D341Med (cell line): ENCODE measurements at regions not wholly inside any gene's neighbourhood (a gene's known extent, or its start where the extent isn't known, plus 50 kb on each side); places are given as distances from the start of the nearest gene placed in this dataset.
"Not testable (repeated sequence)": the region's sequence is repeated elsewhere in the genome, so short reads cannot be mapped to it uniquely, and the experiment has no call there.

ENCODE experiments used
- DNase-seq: peaks from one replicate; pipeline ENCODE4 v3.0.0; 2012; ENCODE audit warnings: low spot score

DNA sequence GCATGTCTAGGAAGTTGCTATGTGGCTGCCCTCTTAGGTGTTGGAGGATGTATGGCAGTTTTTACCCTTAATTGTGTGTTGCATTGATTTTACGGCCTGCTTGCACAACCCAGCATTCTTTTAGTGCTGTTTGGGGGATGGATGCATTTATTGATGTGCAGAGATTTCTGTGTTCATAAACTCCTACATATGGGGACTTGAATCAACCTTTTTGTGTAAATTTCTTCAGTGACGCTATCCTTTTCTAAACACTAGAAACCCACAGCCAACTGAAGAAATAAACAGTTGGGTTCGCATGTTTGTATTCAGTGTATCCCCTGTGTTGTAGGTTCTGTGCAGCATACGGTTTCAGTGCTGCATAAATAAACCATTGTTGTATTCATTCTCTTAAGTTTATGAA lies 263.7 kb downstream of the RASEF start:
- no peak for DNase-seq

DNA sequence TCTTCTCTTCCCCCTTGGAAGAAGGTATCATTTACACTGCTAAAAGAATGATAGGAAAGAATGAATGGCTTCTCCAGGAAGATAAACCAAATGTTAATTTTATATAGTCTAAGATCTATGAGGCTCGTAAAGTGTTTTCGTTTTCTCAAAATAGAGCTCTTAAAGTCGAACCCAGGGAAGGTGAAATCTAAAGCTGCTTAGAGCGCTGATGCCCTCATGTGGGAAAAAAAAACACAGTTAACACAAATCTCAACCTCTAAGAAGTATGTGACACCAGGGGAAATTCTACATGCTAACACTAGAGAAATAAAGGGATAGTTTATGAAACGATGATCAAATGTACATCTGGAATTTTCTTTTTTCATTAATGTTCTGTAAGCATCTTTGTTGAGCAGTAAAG lies 257.9 kb downstream of the RASEF start:
- no peak for DNase-seq

DNA sequence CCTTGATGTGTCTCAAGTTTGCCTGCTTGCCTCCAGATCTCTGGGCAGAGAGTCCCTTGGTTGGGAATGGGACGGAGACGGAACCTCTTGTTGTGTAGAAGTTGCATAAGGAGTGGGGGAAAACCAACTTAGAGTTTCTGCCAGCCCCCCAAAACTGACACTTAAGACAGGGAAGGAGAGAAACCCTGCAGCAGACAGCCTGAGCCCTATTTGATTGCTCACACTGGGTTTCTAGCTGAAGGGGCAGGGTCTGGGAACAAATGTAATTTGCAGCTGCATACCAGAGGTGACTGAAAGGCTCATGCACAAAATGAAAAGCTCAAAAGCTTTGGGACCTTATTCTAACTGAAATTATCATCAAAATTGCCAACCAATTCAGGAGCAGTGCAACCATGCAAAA lies 254.5 kb downstream of the RASEF start:
- no peak for DNase-seq

DNA sequence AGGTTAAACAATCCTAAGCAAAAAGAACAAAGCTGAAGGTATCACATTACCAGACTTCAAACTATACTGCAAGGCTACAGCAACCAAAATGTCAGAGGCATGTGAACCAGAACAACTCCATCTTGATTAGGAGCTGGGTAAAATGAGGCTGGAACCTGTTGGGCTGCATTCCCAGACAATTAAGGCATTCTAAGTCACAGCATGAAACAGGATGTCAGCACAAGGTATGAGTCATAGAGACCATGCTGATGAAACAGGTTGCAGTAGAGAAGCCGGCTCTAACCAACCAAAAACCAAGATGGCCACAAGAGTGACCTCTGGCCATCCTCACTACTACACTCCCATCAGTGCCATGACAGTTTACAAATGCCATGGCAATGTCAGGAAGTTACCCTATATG lies 252.0 kb downstream of the RASEF start:
- no peak for DNase-seq

DNA sequence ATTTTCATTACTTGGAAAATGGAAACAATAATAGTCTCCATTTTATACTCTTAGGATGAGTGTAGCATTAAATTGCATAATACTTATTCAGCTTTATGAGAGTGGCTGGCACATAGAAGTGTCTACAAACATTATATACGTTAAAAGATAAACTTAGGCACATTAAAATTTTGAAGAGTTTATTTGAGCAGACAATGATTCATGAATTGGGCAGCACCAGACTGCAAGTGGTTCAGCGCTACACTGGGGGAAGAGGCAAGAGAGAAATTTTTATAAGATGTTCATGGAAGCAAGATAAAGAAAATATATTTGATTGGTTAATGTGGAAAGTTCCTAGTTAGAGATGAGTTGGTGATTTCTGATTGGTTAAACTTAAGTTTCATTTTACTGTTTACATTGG lies 243.7 kb downstream of the RASEF start:
- no peak for DNase-seq

DNA sequence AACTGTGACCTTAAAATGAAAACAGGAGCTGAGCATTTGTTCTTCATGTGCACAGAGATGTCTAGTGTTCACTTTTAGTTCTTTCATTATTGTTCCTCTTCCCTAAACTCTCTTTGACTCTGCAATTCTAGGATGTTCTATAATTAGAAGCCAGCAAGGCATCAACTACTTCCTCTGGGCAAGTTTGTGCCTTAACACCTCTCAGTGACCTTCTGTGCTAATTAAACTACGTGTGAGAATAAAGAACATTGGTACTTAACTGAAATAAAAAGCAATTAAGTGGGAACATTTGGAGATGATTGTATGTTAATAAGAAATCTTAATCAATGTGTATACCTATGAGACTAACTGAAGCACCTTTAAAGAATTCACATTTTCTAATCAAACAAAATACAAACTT lies 242.8 kb downstream of the RASEF start:
- no peak for DNase-seq

DNA sequence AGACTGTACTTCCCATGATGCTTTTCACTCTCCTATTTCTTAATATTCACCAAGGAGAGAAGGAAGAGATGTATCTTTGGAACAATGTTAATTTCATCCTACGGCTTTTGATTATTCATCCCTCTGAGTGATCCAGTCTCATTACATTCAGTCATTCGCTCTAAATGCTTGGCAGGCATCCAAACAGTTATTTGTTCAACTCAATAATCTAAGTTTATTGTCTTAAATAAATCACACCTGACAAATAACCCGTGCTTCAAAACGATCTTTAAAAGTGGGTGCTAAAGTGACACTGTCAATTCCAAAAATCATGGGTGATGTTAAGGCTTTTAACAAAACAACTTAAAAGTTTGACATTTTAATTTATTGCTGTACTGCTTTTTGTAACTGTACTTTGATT lies 233.1 kb downstream of the RASEF start:
- no peak for DNase-seq

DNA sequence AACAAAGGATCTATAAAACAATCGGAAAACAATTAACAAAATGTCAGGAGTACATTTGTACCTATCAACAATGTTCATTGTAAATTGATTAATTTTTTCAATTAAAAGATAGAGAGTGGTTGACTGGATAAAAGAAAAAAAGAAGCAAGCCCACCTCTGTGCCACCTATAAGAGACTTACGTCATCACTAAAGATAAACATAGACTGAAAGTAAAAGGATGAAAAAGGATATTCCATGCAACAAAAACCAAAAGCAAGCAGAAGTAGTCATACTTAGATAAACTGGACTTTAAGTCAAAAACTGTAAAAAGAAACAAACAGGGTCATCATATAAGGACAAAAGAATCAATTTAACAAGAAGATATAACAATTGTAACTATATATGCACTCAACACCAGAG lies 197.4 kb downstream of the RASEF start:
- DNase-seq, result no peak

DNA sequence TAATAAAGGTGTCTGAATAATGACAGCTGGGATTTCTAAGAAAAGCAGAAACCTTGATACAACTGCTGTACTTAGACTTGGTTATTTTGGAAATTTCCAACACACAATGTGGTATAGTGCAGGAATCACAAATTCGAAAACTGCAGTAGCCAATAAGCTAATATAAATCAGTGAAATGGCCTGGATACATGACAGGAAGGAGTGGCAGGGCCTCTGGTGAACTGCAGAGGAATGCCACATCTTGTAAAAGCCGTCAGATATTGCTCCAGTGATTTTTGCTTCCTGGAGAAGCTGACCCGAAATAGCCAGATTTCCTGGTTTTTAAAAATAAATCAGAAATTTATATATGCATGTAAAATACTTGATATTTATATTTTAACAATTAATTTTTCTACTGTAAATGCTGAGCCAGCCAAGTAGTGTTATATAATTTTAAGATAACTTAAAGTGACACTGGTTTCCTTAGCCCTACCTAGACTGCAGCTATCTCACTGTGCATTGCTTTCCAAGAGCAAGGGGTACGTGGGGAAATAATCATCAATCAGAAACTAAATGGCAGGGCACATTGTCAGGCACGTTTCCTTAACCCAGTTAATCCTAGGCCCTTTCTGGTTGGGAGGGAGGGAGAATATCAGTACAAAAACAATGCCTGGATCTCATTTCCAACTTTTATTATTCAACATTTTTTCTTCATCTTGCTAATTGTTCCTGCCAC lies 182.4 kb downstream of the RASEF start:
- no peak for DNase-seq

DNA sequence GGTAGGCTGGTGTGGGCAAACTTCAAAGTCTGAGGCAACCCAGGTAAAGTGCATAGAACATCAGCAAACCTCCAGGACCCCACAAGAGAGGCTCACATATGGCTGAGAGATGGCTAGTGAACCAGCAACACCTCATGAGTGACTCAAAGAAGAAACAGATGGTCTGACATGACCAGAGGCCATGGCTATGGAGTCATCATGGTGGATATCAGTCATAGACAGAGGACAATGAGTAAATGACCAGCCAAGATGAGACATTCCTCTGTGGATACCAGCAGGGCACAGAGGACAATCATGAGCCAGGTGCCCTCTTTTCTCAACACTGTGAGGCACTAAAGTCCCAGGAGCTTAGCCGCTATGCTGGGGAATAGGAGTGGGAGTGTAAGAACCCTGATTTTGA lies 180.8 kb downstream of the RASEF start:
- DNase-seq, result no peak

DNA sequence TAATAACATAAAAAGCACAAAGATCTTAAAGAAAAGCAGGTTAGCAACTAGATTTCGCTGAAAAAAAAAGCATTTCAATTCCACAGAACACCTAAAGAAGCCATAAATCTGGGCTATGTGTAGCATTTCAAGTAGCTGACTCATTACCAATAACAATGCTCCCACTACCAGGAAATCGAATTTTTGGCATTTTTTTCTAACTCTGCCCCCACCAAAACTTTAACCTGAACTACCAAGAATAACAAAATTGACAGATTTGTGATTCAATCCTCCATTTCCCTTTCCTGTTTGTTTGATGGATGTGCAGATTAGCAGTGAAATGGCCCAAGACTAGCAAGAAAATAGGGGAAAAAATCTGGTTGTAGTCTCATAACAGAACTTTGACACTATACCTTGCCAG lies 180.2 kb downstream of the RASEF start:
- no peak for DNase-seq

DNA sequence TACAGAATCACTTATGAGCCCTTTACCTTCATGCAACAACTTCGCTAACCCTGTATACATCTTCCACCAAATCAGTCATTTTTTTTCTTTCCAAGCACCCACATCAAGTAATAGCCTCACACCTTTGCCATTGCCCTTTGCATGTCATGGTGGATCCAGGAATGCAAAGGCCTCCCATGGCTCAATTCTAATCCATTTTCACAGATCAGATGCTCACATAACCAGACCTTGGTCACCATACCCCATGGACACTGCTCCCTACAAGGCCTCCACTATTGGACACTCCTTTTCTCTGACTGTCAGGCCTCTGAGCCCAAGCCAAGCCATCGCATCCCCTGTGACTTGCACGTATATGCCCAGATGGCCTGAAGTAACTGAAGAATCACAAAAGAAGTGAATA lies 179.5 kb downstream of the RASEF start:
- no peak for DNase-seq

DNA sequence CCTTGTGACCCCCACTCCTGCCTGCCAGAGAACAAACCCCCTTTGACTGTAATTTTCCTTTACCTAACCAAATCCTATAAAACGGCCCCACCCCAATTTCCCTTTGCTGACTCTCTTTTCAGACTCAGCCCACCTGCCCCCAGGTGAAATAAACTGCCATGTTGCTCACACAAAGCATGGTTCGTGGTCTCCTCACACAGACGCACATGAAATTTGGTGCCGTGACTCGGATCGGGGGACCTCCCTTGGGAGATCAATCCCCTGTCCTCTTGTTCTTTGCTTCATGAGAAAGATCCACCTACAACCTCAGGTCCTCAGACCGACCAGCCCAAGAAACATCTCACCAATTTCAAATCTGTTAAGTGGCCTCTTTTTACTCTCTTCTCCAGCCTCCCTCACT lies 179.0 kb downstream of the RASEF start:
- DNase-seq, result not testable (repeated sequence)

DNA sequence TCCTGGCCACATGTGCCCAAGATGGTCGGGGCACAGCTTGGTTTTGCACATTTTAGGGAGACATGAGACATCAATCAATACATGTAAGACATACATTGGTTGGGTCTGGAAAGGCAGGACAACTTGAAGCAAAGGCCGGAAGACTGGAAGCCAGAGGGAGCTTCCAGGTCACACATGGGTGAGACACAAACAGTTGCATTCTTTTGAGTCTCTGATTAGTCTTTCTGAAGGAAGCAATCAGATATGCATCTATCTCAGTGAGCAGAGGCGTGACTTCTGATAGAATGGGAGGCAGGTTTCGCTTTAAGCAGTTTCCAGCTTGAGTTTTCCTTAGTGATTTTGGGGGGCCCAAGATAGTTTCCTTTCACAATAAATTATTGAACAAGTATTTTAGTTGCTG lies 172.5 kb downstream of the RASEF start:
- DNase-seq, result no peak

DNA sequence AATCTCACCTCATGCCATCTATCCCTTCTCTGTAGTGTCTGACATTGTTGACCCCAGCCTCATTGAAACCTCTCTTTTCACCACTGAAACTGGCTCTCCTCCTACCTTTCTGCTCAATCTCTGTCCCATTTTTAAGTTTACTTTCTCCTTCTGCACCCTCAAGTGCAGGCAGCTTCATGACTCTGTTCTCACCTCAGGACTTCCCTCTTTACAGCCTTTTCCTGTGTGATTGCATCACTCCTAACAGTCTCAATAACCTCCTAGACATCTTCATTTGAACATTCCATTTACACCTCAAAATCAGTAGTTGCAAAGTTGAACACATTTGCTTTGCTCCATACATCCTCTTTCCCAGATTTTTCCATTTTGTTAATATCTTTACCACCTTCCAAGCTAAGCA lies 172.1 kb downstream of the RASEF start:
- DNase-seq, result no peak

DNA sequence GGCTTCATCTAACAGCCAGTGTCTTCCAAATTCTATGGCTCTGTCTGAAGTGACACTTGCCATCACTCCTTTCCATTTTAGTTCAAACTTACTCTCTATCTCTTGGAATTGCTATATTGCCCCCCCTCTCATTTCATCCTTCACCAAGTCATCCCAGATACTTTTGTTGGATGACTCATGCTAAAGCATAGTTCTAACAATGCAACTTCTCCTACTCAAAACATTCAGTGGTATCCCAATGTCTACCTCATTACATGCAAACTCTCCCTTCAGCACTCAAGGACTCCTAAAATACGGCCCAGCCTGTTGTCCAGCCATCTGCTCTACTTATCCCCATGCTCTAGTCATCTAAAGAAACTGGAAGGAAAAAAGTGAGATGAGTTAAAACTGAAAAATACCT lies 171.6 kb downstream of the RASEF start:
- DNase-seq, result no peak

DNA sequence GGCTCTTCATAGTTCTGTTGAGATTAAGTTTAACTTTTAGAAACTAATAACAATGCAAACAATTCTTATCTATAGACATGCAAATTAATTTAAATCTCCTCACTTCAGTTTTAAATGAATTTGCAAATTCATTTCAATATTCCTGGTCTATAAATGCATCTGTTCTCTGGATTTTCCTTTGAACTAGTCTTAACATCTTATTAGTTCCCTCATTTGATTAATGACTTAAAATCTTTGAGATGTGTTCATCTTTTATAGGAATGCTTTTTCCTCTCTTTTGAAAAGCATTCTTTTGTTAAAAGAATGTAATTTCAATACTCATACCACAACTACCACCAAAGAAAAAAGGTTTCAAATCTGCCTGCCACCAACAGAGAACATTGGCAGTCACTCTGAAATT lies 169.4 kb downstream of the RASEF start:
- no peak for DNase-seq

DNA sequence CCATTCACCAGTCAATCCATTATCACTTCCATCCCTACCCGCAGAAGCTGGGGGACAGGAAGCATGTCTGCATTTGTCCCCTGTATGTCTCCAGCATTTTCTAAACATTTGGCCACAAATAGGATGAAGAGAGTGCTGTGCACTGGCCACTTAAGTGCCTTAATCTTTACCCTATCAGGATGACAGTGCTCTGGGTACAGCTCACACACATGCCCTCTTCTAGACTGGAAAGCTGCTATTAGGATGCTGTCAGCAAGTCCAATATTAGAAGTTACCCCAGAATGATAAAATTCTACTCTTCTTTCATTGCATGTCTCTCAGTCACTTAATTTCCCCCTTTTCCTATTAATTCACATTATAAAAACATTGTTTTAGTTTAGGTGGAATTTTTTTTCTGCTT lies 168.4 kb downstream of the RASEF start:
- DNase-seq, result no peak

DNA sequence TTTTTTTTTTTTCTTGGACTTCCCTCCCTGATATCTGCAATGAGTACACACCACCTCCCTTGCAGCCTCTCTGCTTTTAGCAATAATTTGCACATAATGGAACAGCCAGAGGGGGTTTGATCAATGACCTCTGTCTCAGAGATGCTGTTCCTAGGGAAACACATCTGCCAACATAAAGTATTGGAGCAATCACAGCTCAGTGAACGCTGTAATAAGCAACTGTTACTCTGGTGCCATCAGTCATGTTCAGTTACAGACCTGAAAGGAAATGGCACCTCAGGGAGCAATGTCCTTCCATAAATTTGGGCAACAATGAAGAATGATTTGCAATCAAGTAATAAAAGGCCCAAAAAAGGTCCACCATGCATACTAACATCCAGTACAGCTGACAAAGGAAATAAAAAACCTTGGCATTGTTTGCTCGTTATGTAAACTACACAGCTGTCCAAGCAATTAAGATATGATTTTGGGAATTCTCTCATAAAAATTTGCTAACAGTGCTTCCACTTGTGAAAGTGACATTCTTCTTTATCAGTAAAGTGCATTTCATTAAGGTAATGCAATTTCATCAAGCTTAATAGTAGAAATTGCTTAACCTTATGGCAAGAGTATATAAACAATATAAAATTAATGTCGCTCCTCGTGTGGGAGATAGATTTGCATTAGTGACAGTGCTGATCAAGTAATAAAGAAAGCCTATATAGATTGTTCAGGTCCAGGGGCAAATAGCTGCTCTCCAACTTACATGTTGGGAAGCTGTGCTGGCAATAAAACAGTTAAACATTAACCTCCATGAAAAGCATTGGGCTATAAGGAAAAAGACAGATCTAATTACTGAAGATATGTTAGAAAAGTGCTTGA lies 167.8 kb downstream of the RASEF start:
- DNase-seq, result no peak

DNA sequence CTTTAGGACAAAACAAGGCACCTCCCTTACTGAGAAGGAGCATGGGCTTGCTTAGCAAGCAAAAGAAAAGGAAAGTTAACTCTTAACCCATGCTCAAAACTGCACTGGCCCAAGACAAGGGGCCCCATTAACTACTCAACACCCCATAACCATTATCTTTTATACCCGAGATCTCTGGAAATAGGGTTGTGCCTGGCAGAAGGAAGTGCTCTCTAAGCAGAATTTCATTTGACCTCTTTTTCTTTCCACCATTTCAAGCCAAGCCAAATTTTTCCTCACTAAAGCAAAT lies 167.2 kb downstream of the RASEF start:
- DNase-seq, result no peak

DNA sequence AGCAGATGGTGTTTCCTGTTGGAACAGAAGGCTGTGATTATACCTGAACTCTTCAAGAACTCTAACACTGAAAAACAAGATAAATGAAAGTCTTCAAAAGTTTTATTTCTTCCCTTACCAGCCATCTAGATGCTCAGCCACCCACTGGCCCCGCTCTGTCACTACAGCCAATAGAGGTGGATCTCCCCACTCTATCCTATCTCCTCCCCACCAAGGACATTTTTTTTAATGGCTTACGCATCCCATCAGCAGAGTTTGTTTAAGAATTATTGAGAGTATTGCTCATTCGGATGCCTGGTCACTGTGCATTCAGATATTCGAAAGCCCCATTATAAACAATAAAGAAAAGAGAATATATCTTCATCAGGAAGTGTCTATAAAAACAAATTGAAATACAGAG lies 159.4 kb downstream of the RASEF start:
- DNase-seq, result no peak

DNA sequence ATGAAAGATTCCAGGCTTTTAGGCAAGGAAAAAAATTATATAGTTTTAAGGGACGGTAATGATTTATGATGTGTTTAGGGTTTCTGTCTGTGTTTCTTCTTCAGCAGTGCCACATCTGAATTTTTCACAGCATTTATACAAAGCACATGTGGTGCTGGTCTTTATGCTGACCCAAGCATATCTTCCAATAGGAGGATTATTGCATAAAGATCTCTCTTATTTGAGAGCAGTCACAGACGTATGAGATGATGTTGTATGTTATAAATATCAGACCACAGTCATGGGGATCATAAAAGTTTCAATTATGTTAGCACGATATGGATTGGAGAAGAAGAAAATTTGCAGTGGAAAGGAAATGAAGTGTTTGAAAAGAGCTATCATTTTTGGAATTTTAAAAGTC lies 150.9 kb downstream of the RASEF start:
- no peak for DNase-seq

DNA sequence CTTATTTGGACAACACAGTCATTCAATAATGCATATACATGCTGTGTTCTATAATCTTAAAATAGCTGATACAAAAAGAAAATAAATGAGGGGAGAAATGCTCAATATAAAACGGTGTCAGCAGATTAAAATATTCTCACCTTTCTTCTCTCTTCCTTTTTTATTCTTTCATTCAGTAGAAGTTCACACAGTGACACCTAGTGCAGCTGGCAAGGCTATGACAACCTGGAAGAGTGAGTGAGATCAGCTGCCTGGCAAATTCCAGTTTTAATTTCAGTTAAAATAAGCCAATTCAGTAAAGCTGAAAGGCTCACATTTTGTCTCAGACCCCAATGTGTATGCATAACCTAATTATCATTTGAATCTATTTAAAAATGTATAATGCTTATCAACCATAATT lies 150.3 kb downstream of the RASEF start:
- no peak for DNase-seq

DNA sequence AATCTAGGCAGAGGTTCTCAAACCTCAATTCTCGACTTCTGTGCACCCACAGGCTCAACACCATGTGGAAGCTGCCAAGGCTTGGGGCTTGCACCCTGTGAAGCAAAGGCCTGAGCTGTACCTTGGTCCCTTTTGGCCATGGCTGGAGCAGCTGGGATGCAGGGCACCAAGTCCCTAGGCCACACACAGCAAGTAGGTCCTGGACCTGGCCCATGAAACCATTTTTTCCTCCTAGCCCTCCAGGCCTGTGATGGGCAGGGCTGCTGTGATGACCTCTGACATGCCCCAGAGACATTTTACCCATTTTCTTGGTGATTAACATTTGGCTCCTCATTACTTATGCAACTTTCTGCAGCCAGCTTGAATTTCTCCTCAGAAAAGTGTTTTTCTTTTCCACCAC lies 146.7 kb downstream of the RASEF start:
- not testable (repeated sequence) for DNase-seq
